GM12878 (cell line): ENCODE measurements at regions not wholly inside any gene's neighbourhood (a gene's known extent, or its start where the extent isn't known, plus 50 kb on each side); places are given as distances from the start of the nearest gene placed in this dataset.
A peak's percentile ranks its signal among the peaks of the same experiment; 100 is the strongest.

Experiments used
- ATAC-seq: fragments of 200-7000 bp; cut with Tn5 transposase; 3 replicates; pipeline ENCODE4 v1.9.1; 2020; ENCODE audit warnings: mild to moderate bottlenecking, moderate library complexity
- BruUV-seq: library from RNA; stranded (reverse); fragments of 400-500 nt; replicated peaks from 2 replicates; lab custom pipeline; 2021; lab: Mats Ljungman, UMichigan
- CTCF ChIA-PET: fragments of 300-600 bp; sonication (Branson Sonifier 250); formaldehyde crosslinking; extraction: SDS; loops from one replicate; lab custom pipeline; 2021; ENCODE audit warnings: inconsistent platforms; lab: Yijun Ruan, JAX
- POLR2A ChIA-PET: fragments of 350-600 bp; formaldehyde crosslinking; extraction: SDS; loops from one replicate; lab custom pipeline; 2021; ENCODE audit warnings: inconsistent platforms; lab: Charles Lee
- RAD21 ChIA-PET: fragments of 300-600 bp; sonication (Branson Sonifier 250); formaldehyde crosslinking; loops from one replicate; lab custom pipeline; 2023; ENCODE audit warnings: antibody characterized with exemption; ENCODE audit not compliant: unreplicated experiment; lab: Charles Lee
- SMC1A ChIA-PET: fragments of 300-600 bp; sonication (Branson Sonifier 250); formaldehyde crosslinking; loops from one replicate; lab custom pipeline; 2023; ENCODE audit not compliant: unreplicated experiment, uncharacterized antibody; lab: Charles Lee
- DNase-seq: peaks from one replicate; pipeline ENCODE4 v3.0.0-alpha.2; 2011; ENCODE audit warnings: low read depth, low spot score
- FAIRE-seq: peaks from 3 replicates; lab custom pipeline; 2011; peaks lifted over from hg19 to GRCh38; lab: Jason Lieb, UNC
- H2AFZ ChIP-seq: 2 replicates; pipeline ENCODE4 v1.6.0; 2011; ENCODE audit warnings: low read depth, low read length, control low read depth; ENCODE audit not compliant: control insufficient read depth
- H3K27ac ChIP-seq: 2 replicates; pipeline ENCODE4 v1.5.1; 2011; ENCODE audit warnings: control low read depth; ENCODE audit not compliant: control insufficient read depth, insufficient read depth
- H3K27me3 ChIP-seq, 2 experiments: replicated peaks in 1 of 2; 2 replicates each; pipeline versions ENCODE4 v1.6.0 to v1.6.1; 2011; ENCODE audit warnings: low read length in 1 of 2; ENCODE audit not compliant: control insufficient read depth in 2 of 2, insufficient read depth in 2 of 2
- H3K36me3 ChIP-seq, 2 experiments: 2 replicates each; pipeline ENCODE4 v1.5.1; 2011; ENCODE audit warnings: low read length in 1 of 2; ENCODE audit not compliant: control insufficient read depth in 2 of 2, insufficient read depth in 2 of 2
- H3K4me1 ChIP-seq: 2 replicates; pipeline ENCODE4 v1.6.1; 2011; ENCODE audit warnings: mild to moderate bottlenecking, low read length, moderate library complexity, mixed read lengths; ENCODE audit not compliant: control insufficient read depth, insufficient read depth
- H3K4me2 ChIP-seq: 2 replicates; pipeline ENCODE4 v1.6.0; 2011; ENCODE audit warnings: control low read depth; ENCODE audit not compliant: control insufficient read depth, insufficient read depth
- H3K4me3 ChIP-seq: fragments of 200-600 bp; sonication (generic); 2 replicates; pipeline ENCODE4 v1.5.1; 2016
- H3K79me2 ChIP-seq: 2 replicates; pipeline ENCODE4 v1.6.0; 2011; ENCODE audit warnings: low read length; ENCODE audit not compliant: control insufficient read depth, insufficient read depth
- H3K9ac ChIP-seq: 2 replicates; pipeline ENCODE4 v1.8.0; 2011; ENCODE audit warnings: low read length, control low read depth, mixed read lengths; ENCODE audit not compliant: control insufficient read depth, insufficient read depth
- H3K9me3 ChIP-seq: replicated peaks from 3 replicates; pipeline ENCODE4 v1.5.1; 2011; ENCODE audit warnings: mild to moderate bottlenecking, low read length; ENCODE audit not compliant: control insufficient read depth, insufficient read depth
- H4K20me1 ChIP-seq: 2 replicates; pipeline ENCODE4 v1.6.0; 2011; ENCODE audit not compliant: control insufficient read depth, insufficient read depth
- BACH1 ChIP-seq: fragments of 450-650 bp; IDR thresholded peaks from 2 replicates; pipeline ENCODE4 v1.6.1; 2017; ENCODE audit warnings: mild to moderate bottlenecking, borderline replicate concordance
- CBFB ChIP-seq: IDR thresholded peaks from 2 replicates; pipeline ENCODE4 v1.6.1; 2016; ENCODE audit warnings: antibody characterized with exemption, low read depth
- CEBPZ ChIP-seq: fragments of 150-350 bp; IDR thresholded peaks from 2 replicates; pipeline ENCODE4 v1.6.1; 2016; ENCODE audit warnings: low read depth, low read length
- CHD4 ChIP-seq: fragments of 200-600 bp; sonication (generic); IDR thresholded peaks from 2 replicates; pipeline ENCODE4 v1.6.1; 2016; ENCODE audit warnings: mild to moderate bottlenecking
- EED ChIP-seq: sonication (generic); IDR thresholded peaks from 2 replicates; pipeline ENCODE4 v1.6.1; 2016; ENCODE audit warnings: antibody characterized with exemption, low read depth
- FOXM1 ChIP-seq: IDR thresholded peaks from 2 replicates; pipeline ENCODE4 v1.6.1; 2012; ENCODE audit warnings: low read depth, mild to moderate bottlenecking, inconsistent platforms, low read length, moderate library complexity
- JUNB ChIP-seq: IDR thresholded peaks from 2 replicates; pipeline ENCODE4 v1.6.1; 2016; ENCODE audit warnings: antibody characterized with exemption, mild to moderate bottlenecking
- NR2C2 ChIP-seq: IDR thresholded peaks from 2 replicates; pipeline ENCODE4 v1.6.1; 2011; ENCODE audit warnings: borderline replicate concordance, low read depth; ENCODE audit not compliant: control insufficient read depth, insufficient read length
- POU2F2 ChIP-seq: IDR thresholded peaks from 3 replicates; pipeline ENCODE4 v1.6.1; 2011; ENCODE audit warnings: low read depth, mild to moderate bottlenecking, low read length, borderline replicate concordance
- RCOR1 ChIP-seq: conservative IDR thresholded peaks from 2 replicates; pipeline ENCODE4 v1.6.1; 2012; ENCODE audit warnings: low read depth, low read length, improper control_type of control experiment
- SMAD1 ChIP-seq: fragments of 450-650 bp; IDR thresholded peaks from 2 replicates; pipeline ENCODE4 v1.6.1; 2018; ENCODE audit warnings: mild to moderate bottlenecking, low read depth; ENCODE audit not compliant: partially characterized antibody
- SMARCA5 ChIP-seq: fragments of 450-650 bp; IDR thresholded peaks from 2 replicates; pipeline ENCODE4 v1.6.1; 2017; ENCODE audit warnings: mild to moderate bottlenecking
- WRNIP1 ChIP-seq: IDR thresholded peaks from 2 replicates; pipeline ENCODE4 v1.6.1; 2011; ENCODE audit warnings: low read depth, low read length, improper control_type of control experiment, borderline replicate concordance
- ZNF217 ChIP-seq: fragments of 450-650 bp; IDR thresholded peaks from 2 replicates; pipeline ENCODE4 v1.6.1; 2017; ENCODE audit warnings: antibody characterized with exemption, mild to moderate bottlenecking
- ZNF24 ChIP-seq: fragments of 450-650 bp; IDR thresholded peaks from 2 replicates; pipeline ENCODE4 v1.6.1; 2017; ENCODE audit warnings: antibody characterized with exemption, mild to moderate bottlenecking
- ZNF274 ChIP-seq: IDR thresholded peaks from one replicate; pipeline ENCODE4 v1.8.0; 2011; ENCODE audit not compliant: insufficient read length, insufficient read depth
- WGBS: methylation state at CpG from one replicate; pipeline ENCODE4 v1.1.6; 2016; ENCODE audit warnings: low lambda C conversion rate; ENCODE audit not compliant: insufficient replicate concordance, insufficient coverage; ENCODE audit errors: missing lambda C conversion rate; 5-methylcytosine and 5-hydroxymethylcytosine counted together
- in situ Hi-C: fragments of 300-500 bp; cut with MboI; formaldehyde crosslinking; loops from 9 replicates; pipeline ENCODE4 v1.14.3; 2018; ENCODE audit warnings: mixed read lengths
- intact Hi-C: fragments of 100-400 bp; cut with micrococcal nuclease; formaldehyde crosslinking; loops from one replicate; pipeline ENCODE4 v1.14.2; 2022; ENCODE audit not compliant: unreplicated experiment

DNA sequence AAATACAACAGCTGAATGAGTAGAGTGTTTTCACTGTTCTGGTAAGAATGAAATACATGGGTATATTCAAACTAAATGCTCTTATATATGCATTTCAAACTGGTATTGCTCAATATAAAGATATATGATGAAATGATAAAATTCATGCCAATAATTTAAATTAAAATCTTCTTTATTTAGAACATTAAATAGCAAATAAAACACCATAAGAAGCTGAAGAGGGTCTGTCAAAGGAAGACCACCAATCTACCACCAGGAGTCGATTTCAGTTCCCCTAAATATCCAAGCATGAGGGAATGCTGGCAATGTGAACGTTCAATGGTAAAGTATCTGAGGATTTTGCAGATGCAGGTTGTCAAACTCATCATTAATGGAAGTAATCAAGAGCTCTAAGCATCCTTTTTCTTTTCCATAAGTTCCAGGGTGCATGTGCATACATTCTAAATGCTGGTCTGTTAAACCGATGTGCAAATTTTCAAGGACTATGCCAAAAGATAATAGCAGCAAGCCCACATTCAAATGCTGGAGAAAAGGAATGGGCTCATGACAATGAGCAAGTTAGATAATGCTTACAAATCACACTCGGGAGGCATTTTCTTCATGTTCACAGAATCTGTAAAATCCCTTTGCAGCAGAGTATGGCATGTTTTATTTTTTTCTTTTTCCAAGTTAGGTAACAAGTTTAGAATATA is 118.8 kb upstream of the MTAP start:
- Histone ChIP-seq H3K79me2 (no peaks in the 10 kb centered on the region), H3K4me1 (no peaks in the 10 kb centered on the region), H3K36me3 (no peaks in the 10 kb centered on the region), H3K9ac (no peak overlapping the region), H4K20me1 (no peaks in the 10 kb centered on the region), H3K9me3 (no peaks in the 10 kb centered on the region), H2AFZ (no peak overlapping the region), H3K4me3 (no peak overlapping the region), H3K27me3 (no peaks in the 10 kb centered on the region; a peak in 1 of 4 replicates), H3K27ac (no peak overlapping the region), H3K4me2 (no peak overlapping the region)
- ChIA-PET SMC1A (no interaction called here), RAD21 (interaction anchor here (0.6 kb wide), 1 partner anchor 87 kb away, joined by 3 read pairs; no protein-coding TSS in a partner anchor), POLR2A (no interaction called here), CTCF (interaction anchor here (2.0 kb wide), 1 partner anchor 11 kb away, joined by 8 read pairs; no protein-coding TSS in a partner anchor)
- 19% methylated on average over 4 of the region's 4 CpGs for WGBS
- TF ChIP-seq ZNF217: no peak
- no peak for TF ChIP-seq FOXM1
- no peak for TF ChIP-seq SMARCA5
- no peak for TF ChIP-seq WRNIP1
- intact Hi-C loops: no loop called here
- ATAC-seq (no peak), DNase-seq (no peak), FAIRE-seq (peak; percentile 38)
- in situ Hi-C loops: no loop called here
- no TSS peak for BruUV-seq

- POLR2A ChIA-PET: no interaction called here
- no peak for ATAC-seq
- in situ Hi-C loops: no loop called here
- no peaks in the 10 kb centered on the region for H3K9me3 ChIP-seq
- CTCF ChIA-PET: interaction anchor here (1.2 kb wide), 1 partner anchor 16 kb away, joined by 3 read pairs; no protein-coding TSS in a partner anchor
- FAIRE-seq: no peak
- no peak overlapping the region for H3K4me3 ChIP-seq
- SMC1A ChIA-PET: no interaction called here
- no peaks in the 10 kb centered on the region for H3K79me2 ChIP-seq
- RAD21 ChIA-PET: no interaction called here
- no peaks in the 10 kb centered on the region for H3K36me3 ChIP-seq
- H3K27me3 ChIP-seq: no peaks in the 10 kb centered on the region; a peak in 1 of 4 replicates
- H4K20me1 ChIP-seq: no peaks in the 10 kb centered on the region
- no peak for DNase-seq
- BruUV-seq: no TSS peak
- H3K9ac ChIP-seq: no peak overlapping the region
- WGBS: 16% methylated on average over 2 of the region's 2 CpGs
- H3K27ac ChIP-seq: no peak overlapping the region
- no peak overlapping the region for H2AFZ ChIP-seq
- H3K4me1 ChIP-seq: no peaks in the 10 kb centered on the region
- intact Hi-C loops: no loop called here
- H3K4me2 ChIP-seq: no peak overlapping the region
- TF ChIP-seq POU2F2 (no peak), BACH1 (no peak), EED (no peak), ZNF24 (no peak), ZNF274 (no peak), NR2C2 (no peak), FOXM1 (no peak), CEBPZ (no peak), SMAD1 (no peak), SMARCA5 (no peak), CHD4 (no peak), JUNB (no peak), CBFB (no peak), RCOR1 (no peak)
Observed at GRCh38 chr9:21684231-21684630, 118.2 kb upstream of the MTAP start.
